ES-I3 (cell line): ENCODE measurements at regions not wholly inside any gene's neighbourhood (a gene's known extent, or its start where the extent isn't known, plus 50 kb on each side); places are given as distances from the start of the nearest gene placed in this dataset.

Experiments
- H3K36me3 ChIP-seq: 2 replicates; pipeline ENCODE4 v1.6.1; 2013; ENCODE audit warnings: mild to moderate bottlenecking, low read length, control low read depth, moderate library complexity; ENCODE audit not compliant: insufficient read depth
- H3K4me1 ChIP-seq: 2 replicates; pipeline ENCODE4 v1.6.1; 2013; ENCODE audit warnings: mild to moderate bottlenecking, control low read depth, low read length; ENCODE audit not compliant: insufficient read depth
- H3K9ac ChIP-seq: 2 replicates; pipeline ENCODE4 v1.6.1; 2013; ENCODE audit warnings: low read depth, mild to moderate bottlenecking, low read length, moderate library complexity
- H3K9me3 ChIP-seq: 2 replicates; pipeline ENCODE4 v1.6.1; 2013; ENCODE audit warnings: mild to moderate bottlenecking, low read length, moderate library complexity; ENCODE audit not compliant: control insufficient read depth, insufficient read depth

DNA sequence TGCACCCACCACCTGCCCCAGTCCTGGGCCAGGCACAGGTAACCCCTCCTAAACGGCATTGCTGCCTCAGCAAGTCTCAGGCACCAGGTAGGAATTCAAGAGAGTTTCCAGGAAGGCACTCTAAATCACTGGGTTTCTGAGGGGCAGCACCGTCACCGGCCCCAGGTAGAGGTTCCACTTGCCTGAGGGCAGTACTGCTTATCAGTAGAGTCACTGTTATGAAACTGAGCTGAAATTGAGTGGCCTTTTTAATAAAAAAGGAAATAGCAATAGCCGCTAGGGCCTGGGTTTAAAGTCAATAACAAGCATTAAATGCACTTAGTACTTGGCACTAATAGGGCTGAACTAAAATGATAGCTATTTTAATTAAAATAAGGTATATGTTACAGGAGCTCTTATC is 653.7 kb downstream of the METTL4 start:
- no peaks in the 10 kb centered on the region for H3K4me1 ChIP-seq
- H3K36me3 ChIP-seq = no peaks in the 10 kb centered on the region
- H3K9ac ChIP-seq = no peak overlapping the region
- H3K9me3 ChIP-seq = peaks cover 8% of the 10 kb centered on the region

DNA sequence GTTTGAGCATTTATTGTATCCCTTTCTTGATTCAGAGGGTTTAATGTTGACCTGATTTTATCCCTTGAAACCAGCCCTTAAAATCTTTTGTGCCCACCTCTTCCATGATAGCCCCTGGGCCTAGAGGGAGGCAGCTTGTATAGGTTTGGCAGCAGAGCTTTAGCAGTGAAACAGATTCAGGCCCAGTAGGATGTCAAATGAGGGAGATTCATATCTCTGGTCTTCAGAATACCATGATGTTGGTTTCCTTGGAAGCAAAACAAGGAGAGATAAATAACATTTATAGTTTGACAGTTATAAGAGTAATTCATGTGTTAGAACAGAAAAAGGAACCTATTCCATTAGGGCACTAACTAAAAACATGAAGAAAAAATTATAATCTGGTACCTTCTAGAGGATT is 649.2 kb downstream of the METTL4 start:
- no peaks in the 10 kb centered on the region for H3K9me3 ChIP-seq
- no peak overlapping the region for H3K9ac ChIP-seq
- H3K36me3 ChIP-seq = no peaks in the 10 kb centered on the region
- H3K4me1 ChIP-seq = no peaks in the 10 kb centered on the region

- Histone ChIP-seq H3K9ac (no peak overlapping the region), H3K36me3 (no peaks in the 10 kb centered on the region), H3K9me3 (peaks cover 3% of the 10 kb centered on the region), H3K4me1 (no peaks in the 10 kb centered on the region)
Observed at GRCh38 chr18:1928711-1929110, 642.6 kb downstream of the METTL4 start.

DNA sequence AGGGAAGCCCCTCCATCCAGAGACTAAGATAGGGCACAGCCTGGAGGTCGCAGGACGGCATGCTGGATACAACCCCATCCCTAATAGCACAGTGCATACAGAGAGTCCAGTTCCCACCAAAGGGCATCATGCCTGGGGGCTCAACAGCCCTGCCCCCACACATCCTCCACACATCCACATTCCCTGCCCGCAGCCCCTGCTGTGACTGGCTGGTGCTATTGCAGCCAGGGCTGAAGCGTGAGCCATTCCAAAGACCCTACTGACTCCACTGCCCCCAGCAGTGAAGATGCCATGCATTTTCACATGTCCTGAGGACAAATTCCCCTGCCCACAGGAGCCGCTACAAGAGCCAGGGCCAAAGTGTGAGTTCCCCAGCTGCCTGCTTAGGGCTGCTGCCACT is 641.6 kb downstream of the METTL4 start:
- peaks cover 3% of the 10 kb centered on the region for H3K9me3 ChIP-seq
- H3K9ac ChIP-seq = no peak overlapping the region
- H3K36me3 ChIP-seq = no peaks in the 10 kb centered on the region
- no peaks in the 10 kb centered on the region for H3K4me1 ChIP-seq

GRCh38 chr18:1930291-1931270 is 640.7 kb downstream of the METTL4 start:
- no peak overlapping the region for H3K9ac ChIP-seq
- no peaks in the 10 kb centered on the region for H3K4me1 ChIP-seq
- peaks cover 3% of the 10 kb centered on the region for H3K9me3 ChIP-seq
- H3K36me3 ChIP-seq = no peaks in the 10 kb centered on the region

DNA sequence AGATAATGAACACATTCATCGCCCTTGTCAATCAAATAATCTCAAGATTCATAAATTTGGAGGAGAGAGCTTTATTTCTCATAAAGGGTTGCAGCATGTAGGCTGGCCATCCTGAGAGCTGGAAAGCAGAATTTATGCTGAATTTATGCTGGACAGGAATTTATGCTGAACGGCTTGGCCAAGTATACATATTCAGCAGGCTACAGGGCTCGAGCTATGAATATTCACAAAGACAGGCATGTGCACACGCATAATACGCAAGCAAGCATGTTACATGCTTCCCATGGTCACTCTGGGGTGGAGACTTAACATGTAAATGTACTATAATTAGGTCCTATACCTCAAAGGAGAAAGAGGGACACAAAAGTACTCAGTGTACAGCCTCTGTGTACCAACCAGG is 618.8 kb downstream of the METTL4 start:
- Histone ChIP-seq H3K4me1 (no peaks in the 10 kb centered on the region), H3K9ac (no peak overlapping the region), H3K36me3 (no peaks in the 10 kb centered on the region), H3K9me3 (no peaks in the 10 kb centered on the region)

GRCh38 chr18:1954583-1955312 is 616.6 kb downstream of the METTL4 start:
- no peaks in the 10 kb centered on the region for H3K36me3 ChIP-seq
- no peaks in the 10 kb centered on the region for H3K4me1 ChIP-seq
- H3K9me3 ChIP-seq = no peaks in the 10 kb centered on the region
- no peak overlapping the region for H3K9ac ChIP-seq

DNA sequence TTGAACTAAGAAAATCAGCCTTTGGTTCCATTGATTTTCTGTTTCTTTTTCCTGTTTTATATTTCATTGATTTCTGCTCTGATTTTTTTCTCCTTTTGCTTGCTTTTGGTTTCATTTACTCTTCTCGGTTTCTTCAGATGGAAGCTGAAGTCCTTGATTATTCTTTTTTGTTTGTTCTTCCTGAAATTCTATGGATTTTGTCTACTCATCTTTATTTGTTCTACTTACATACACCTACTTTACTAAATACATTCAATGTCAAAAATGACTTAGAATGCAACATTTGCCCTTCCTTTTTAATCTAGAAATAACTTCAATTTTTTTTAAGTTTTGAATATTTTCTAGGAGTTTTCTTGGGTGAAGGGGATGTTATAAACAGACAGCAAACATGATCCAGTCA is 612.5 kb downstream of the METTL4 start:
- no peaks in the 10 kb centered on the region for H3K4me1 ChIP-seq
- no peaks in the 10 kb centered on the region for H3K36me3 ChIP-seq
- no peak overlapping the region for H3K9ac ChIP-seq
- H3K9me3 ChIP-seq = no peaks in the 10 kb centered on the region

GRCh38 chr18:1965016-1965415 is 606.3 kb downstream of the METTL4 start:
- Histone ChIP-seq H3K9ac (no peak overlapping the region), H3K36me3 (no peaks in the 10 kb centered on the region), H3K4me1 (peaks cover 5% of the 10 kb centered on the region; the same call in 1 of the 2 replicates), H3K9me3 (no peaks in the 10 kb centered on the region)

GRCh38 chr18:1965541-1965940 is 605.8 kb downstream of the METTL4 start:
- H3K9ac ChIP-seq = no peak overlapping the region
- H3K9me3 ChIP-seq = no peaks in the 10 kb centered on the region
- no peaks in the 10 kb centered on the region for H3K36me3 ChIP-seq
- peaks cover 5% of the 10 kb centered on the region; the same call in 1 of the 2 replicates for H3K4me1 ChIP-seq

GRCh38 chr18:1968801-1969498 is 602.4 kb downstream of the METTL4 start:
- Histone ChIP-seq H3K4me1 (peaks cover 5% of the 10 kb centered on the region; the same call in 1 of the 2 replicates), H3K36me3 (no peaks in the 10 kb centered on the region; the same call in 1 of the 2 replicates), H3K9ac (no peak overlapping the region), H3K9me3 (no peaks in the 10 kb centered on the region)

DNA sequence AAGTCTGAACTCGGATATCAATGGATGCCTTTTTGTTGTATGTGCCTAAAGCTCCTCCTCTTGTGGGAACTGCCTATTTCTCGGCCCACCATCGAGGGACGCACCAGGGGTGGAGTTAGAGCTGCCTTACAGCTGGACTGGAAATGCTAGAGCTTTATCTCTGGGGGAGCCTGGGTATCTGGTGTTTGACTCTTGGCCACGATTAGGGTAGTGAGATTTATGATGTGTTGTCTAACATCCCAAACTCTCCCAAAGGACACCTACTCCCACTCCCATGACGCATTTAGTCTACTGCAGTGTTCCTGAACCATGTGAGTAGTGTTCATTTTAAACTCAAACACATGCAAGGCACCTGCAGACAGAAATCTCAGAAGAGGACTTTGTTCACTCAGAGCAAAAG is 594.8 kb downstream of the METTL4 start:
- Histone ChIP-seq H3K4me1 (no peaks in the 10 kb centered on the region), H3K9me3 (no peaks in the 10 kb centered on the region), H3K9ac (no peak overlapping the region), H3K36me3 (peaks cover 3% of the 10 kb centered on the region)

DNA sequence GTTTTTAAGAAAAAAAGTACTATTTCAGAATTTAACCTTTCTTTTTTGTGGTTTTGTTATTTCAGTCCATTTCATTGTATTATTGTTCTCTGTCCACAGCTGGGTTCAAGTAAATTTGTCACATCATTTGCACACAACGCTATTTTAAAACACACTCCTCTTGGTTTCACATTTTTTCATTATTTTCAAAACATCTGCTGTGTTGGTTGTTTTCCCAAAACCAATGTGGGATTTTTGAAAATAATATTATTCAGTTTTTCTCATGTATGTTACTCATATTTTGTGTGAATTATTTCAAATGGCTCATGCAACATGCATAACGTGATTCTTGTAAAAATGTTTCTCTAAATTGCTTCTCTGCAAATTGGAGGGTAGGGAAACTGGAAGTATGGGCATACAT is 589.2 kb downstream of the METTL4 start:
- Histone ChIP-seq H3K9ac (no peak overlapping the region), H3K9me3 (no peaks in the 10 kb centered on the region), H3K4me1 (no peaks in the 10 kb centered on the region), H3K36me3 (no peaks in the 10 kb centered on the region)

DNA sequence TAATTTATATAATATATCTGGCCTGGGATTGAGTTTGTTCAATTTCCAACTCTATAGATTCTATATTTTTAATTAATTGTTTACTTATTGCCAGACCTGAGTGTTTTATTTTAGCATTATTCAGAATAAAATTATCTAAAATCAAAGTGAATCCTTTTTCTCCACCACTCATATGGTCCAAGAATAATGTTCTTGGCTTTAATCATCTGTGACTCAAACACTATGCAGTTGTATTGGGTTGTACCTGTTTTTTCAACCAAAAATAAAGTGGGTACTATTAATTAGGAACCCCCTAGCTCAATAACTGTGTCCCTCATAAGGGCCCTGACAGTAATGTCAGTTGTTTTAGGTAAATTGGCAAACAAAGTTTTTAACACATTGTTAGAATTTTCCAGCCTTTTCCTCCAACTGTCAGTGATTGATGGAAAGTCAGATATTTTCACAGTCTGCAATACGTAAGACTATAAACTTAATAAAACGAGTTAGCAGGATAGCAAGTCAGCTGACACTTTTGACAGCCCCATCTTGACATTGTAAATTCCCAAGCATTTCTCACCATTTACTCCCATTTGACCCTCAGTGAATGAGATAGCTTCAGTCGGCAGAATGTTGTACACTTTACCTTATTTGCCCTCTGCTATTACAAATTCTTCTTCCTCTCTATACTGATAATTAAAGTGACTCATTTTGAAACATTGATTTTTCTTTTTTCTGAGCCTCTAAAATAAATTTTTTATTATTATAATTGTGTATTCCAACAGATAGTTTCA is 587.4 kb downstream of the METTL4 start:
- no peaks in the 10 kb centered on the region for H3K9me3 ChIP-seq

More for the DNA sequence above, 587.4 kb downstream of the METTL4 start:
- H3K36me3 ChIP-seq = no peaks in the 10 kb centered on the region
- no peak overlapping the region for H3K9ac ChIP-seq
- H3K4me1 ChIP-seq = no peaks in the 10 kb centered on the region
